GM18519 (cell line): ENCODE measurements at regions not wholly inside any gene's neighbourhood (a gene's known extent, or its start where the extent isn't known, plus 50 kb on each side); places are given as distances from the start of the nearest gene placed in this dataset.

Source experiments
- ATAC-seq: cut with Tn5 transposase; IDR thresholded peaks from one replicate; pipeline ENCODE4 v1.9.1; 2021; ENCODE audit warnings: mild to moderate bottlenecking, moderate library complexity; ENCODE audit not compliant: unreplicated experiment, low FRiP score

DNA sequence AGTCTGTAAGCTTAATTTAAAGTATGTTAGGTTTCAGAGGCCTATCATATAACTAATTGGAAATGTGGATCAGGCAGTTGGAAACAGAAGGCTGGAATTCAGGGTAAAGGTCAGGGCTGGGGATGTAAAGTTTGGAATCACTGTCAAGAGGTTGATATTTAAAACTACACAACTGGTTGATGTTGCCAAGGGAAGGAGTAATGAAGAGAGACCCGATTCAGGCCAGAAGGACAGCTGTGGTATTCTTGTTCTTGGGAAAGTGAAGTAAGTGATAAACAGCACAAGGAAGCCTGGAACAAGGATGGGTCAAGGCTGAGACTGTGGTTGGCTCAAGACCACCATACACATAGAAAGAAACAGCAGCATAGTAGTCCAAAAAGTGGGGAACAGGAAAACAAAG lies 654.2 kb downstream of the NTRK3 start:
- no peak for ATAC-seq

DNA sequence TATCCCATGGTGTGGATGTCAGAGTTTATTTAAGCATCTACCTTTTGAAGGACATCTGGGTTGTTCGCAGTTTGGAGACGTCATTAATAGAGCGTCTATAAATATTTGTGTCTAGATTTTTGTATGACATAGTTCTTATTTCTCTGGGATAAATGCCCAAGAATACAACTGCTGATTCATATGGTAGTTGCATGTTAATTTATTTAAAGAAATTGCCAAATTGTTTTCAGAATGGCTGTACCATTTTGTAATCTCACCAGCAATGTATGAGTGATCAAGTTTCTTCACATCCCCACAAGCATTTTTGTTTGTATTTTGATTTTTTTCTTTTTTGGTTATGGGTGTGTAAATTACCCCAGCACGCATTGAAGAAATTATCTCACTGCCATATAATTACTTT lies 656.9 kb downstream of the NTRK3 start:
- ATAC-seq: no peak

DNA sequence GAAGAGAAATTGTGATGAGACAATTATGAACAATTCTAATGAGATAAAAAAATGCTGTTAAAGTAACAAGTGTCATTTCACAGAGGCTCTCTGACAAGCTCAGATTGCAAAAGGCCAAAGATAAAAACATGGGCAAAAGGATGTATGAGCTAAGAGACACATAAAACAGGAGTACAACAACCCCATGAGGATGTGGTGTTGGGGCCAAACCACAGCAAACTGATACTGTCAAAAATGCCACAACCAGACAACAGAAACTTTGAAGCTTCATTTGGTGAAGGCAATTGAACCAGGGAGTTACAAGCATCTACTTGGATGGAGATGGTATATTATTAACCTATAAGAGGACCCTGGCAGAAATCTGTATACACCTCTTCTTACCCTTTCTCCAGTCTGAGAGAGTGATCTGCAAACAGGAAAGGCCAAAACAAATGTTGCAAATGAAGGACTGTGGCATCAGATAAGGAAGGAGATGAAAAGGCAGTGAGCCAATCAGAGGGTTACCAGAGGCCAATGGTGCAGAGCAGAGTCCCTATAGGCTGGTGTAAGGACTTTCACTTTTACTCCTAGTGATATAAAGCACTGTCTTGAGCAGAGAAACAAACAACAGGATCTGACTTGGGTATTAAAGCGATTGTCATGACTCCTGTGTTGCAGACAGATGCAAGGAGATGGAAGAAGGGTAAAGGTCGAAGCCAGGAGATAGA lies 659.0 kb downstream of the NTRK3 start:
- ATAC-seq: no peak

DNA sequence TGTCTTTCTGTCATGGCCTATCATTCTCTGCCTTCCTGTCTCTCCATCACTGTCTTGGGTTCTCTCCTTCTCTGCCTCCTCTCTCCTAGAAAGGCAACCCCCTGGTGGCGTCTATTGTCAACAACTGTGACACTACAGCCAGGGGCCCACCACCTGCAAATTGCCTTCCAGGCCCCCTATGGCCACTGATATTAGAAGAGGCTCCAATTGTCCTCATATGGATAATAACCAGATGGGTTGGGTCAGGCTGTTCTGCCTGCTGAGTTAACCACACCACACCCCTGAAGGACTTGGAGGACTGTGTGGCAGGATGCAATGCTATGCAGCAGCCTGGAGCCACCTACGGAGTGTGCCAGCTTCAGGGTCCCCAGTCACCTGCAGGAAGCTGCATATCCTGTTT lies 665.0 kb downstream of the NTRK3 start:
- no peak for ATAC-seq

DNA sequence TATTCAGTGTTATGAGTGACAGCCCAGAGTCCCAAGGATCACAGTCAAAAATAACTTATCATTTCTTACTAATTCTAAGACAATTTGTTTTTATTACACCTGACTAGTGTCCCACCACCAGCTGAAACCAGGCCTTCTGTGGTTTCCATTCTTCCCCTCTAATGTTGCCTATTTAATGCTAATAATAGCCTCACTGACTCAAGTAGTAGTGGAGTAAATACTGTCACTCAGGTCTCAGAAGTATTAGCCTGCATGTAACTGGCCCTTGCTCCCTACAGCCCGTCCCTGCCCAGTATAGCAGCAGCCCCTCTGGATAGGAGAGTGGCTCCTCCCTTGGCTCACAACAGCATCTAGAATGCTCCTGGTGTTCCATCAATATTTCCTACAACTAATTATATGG lies 665.5 kb downstream of the NTRK3 start:
- ATAC-seq: no peak

DNA sequence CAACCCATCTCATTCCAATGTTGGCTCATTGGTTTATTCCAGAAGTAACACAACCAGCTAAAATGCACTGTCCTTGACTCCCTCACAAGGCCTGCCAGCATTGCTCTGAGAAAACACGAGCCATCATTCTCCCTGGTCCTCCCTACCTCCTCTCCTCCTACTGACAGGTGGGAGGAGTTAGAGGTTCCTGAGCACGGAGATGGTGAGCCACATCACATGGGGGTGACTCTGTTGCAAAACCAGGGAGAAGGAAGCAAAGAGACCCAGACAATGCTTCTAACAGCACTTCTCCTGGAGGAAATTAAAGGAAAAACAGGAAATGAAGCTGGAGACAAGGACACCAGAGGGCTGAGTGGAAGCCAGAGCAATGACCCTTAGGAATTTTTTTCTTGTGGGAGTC lies 667.4 kb downstream of the NTRK3 start:
- ATAC-seq: no peak

DNA sequence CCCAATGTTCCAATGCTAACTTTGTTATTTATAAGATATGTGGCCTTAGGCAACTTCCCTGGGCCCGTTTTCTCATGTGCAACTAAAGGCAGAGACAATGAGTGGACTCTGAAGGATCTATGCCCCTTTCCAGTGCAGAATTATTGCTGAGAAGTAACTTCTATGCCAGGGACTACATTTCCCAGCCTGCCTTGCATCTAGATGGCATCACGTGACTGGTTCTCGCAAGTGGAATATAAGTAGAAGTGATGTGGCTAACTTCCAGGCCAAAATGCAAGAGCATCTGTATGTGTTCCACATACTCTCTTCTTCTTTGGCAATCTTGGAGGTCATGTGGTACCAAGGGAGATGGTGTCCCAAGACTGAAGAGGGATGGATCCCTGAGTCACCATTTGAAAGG lies 674.4 kb downstream of the NTRK3 start:
- no peak for ATAC-seq

DNA sequence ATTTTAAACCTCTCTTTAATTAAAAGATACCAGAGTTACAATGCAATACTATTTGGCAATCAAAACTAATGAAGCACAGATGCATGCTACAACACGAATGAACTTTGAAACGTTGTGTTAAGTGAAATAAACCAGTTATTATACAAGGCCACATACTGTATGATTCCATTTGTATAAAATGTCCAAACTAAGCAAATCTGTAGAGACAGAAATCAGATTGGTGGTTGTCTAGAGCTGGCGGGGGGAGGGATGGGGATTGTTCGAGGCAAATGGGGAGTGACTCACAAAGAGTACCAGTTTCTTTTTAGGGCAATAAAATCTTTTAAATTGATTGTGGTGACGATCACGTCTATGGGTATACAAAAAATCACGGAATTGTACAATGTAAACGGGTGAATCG lies 677.0 kb downstream of the NTRK3 start:
- ATAC-seq: no peak

DNA sequence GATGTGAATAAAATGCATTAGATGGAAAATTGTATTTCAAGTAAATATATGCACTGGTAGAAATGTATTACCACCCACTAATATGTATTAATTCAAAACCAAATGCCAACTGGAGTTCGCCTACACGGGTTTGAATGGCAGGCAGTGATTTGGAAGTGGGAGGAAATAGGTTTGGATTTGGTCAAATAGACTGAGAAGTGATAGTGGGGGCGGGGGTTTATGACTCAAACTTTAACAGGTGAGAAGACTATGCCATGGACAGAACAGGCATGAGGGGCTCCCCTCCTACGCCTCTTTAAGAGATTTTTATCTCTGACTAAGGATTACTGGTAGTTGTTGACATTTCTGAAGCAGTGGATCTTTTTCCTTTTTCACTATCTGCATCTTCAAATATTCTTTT lies 677.8 kb downstream of the NTRK3 start:
- no peak for ATAC-seq

DNA sequence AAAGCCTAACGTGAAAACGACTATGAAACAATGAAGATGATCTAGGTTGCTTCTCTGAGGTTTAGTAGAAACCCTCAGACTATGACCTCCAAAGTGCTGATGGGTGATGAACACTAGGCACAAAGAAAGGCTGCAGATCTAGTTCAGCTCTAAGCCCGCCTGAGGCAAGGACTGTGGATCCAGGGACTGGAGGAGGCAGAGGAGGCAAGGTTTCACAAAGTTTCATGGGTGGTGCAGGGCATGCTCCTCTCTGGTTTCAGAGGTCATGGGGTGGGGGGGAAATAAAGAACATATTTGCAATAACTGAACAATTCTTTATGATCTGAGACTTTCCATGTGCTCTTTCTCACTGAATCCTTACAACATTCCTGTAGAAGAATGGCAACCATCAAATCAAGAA lies 679.2 kb downstream of the NTRK3 start:
- ATAC-seq: no peak

DNA sequence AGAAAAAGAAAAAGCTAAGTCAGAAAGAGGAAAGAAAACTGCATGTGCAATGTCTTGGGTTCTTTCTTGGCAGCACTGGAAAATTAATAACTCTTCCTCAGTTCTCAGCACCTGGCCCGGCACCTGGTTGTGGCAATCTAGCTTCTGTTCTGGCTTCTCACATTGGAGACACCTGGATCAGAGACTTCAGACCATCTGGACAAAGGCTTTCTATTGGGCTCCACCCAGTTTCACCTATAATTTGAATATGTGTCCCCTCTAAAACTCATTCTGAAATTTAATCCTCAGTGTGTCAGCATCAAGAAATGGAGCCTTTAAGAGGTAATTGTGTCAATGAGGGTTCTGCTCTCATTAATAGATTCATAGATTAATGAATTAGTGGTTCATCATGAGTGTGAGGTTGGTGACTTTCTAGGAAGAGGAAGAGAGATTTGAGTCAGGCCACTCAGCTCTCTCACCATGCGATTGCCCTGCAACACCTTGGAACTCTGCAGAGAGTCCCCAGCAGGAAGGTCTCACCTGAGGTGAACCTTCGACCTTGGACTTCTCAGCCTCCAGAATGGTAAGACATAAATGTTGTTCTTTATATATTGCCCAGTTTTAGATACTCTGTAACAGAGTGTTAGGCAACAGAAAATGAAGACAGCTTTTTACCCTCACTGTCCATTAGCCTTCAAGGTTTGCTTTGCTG lies 679.9 kb downstream of the NTRK3 start:
- no peak for ATAC-seq

DNA sequence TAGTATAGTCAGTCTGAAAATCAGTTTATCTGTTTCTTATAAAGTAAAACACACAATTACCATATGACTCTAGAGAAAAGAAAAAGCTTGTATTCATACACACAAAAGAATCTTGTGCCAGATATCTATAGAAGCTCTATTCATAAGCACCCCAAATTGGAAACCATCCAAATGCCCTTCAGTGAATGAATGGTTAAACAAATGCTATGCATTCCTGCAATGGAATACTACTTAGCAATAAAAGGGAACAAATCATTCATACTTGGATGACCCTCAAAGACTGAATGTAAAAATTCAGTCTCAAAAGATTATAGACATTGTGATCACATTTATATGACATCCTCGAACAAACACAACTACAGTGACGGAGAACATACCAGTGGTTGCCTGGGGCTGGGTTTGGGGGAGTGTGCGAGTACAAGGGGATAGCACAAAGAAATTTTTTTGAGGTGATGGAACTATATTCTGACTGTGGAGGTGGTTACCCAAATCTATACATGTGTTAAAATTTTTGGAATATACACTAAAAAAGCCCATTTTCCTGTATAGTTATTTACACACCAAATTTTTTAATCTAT lies 680.6 kb downstream of the NTRK3 start:
- ATAC-seq: no peak

DNA sequence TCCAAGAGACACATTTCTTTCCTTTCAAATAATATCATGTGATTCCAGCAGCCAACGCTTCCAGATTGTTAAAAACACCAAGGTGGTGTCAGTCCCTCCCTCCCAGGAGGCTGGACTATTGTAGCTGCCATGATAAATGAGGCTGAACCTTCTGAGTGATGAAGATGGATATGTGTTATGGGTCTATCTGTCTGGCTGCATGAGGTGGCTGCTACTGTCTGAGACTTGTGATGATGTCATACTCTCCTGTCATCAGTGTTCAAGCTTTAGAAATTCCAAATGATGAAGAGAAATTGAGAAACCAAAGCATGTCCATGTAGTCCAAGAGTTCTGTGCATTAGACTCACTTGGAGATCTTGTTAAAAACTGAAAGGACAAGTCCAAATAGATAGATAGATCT lies 683.0 kb downstream of the NTRK3 start:
- ATAC-seq: no peak

DNA sequence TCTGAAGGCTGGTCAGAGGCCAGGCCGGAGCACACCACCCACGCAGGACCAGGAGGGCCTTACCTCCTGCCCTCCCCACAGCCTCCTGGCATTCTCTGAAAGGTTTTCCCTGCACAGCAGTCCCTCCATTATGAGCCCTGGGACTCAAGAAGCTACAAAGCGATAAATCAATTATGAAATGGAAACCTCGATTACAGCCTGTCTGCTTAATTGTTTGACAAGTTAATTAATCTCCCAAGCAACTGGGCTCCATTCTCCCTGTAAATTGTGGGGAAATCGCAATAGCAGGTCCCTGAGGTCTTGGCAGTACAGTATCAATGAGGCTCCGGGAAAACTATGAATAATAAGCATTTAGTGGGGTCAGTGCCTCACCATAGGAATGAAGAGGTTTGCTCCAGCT lies 683.5 kb downstream of the NTRK3 start:
- ATAC-seq: no peak

DNA sequence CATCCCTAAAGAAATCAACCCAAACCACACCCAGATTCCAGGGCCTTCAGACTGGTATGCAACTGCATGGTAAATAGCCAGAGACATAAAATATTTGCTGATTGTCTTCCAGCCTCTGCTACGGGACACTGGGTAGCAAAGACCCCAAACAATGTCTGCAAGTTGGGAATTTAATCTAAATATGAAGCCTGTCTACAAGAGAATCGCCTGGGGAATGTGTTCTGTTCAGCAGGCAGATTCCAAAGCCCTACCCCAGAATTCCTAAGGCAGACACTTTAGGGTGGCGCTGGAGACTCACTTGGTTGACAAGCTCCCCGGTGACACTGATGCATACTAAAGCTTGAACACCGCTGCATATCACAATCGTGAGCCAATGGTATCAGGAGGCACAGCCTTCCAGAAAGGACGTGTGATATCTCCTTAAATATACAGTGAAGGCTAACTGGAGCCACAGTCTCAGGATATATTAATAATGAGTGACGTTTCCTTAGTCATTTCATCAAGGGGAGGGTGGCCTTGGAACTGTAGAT lies 684.1 kb downstream of the NTRK3 start:
- ATAC-seq: no peak

DNA sequence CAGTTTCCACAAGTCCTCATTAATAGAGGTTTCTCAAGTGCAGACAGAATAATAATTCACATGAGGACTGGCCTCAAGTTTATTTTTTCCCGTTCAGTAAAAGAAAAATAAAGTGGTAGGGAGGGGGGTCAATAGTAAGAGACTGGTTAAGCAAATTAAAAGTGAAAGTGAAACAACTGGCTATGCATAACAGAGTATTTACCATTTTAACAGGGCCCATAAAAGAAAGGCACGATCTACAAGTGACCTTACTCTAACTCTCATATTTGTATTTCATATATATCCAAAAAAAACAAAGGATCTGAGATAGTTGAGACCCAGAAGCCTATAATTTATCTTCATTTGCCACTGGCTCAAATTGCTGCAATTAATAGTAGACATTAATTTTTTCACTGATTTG lies 686.3 kb downstream of the NTRK3 start:
- ATAC-seq: no peak

DNA sequence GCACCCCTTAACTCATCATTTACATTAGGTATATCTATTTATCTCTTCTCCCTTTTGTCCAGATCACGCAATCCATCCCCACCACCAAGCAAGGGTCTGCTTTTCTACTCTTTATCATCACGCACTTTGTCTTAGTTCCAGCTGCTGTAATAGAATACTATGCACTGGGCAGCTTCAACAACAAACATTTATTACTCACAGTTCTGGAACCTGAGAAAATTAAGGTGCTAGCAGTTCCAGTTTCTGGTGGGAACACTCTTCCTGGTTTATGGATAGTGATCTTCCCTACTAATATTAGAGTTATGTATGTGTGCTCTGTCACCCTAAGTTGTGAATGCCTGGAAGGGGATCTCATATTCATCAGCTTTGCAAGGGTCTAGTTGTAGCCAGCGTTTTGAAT lies 687.0 kb downstream of the NTRK3 start:
- no peak for ATAC-seq

DNA sequence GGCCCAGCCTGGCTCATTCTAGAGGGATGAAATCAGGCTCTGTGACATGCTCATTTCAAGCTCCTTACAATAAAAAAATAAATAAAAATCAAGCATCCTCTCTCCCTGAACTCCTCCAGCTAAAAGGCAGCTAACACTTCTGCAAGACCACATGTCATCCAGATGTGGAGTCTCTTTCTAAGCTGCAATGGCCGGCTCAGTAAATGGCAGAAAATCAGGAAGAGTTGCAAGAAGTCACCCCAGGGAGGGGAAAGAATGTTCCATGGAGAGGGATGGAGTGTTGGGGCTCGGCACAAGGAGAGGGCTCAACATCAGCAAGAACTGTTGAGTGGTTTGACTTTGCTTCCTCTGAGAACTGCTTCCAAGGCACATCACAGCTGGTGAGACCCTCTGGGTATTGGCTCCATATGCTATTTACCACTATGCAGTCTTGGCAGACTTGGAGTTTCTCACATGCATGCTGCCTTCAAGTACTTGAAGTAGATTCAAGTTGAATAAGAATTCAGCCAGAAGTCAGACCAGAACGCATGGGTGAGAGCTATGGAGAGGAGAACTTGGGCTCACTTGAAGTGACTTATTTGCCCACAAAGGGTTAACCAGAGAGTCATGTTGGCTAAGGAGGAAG lies 689.0 kb downstream of the NTRK3 start:
- no peak for ATAC-seq

DNA sequence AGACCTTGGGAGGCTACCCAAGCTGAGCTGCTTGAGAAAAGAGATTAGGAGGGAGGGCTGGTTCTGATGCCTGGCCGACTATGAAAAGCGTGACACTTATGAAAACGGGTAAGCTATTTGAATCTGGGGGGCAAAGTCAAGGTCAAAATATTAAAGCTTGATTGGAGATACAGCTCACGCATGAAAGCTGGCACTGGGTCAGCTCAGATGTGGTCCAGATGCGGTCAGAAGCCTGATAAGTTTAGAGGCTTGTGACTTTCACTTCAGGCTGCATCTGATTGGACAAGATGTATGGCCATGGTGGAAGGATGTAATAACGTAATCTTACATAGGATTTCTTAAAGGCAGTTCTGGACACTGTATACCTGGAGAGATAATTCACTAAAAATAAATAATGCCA lies 690.3 kb downstream of the NTRK3 start:
- no peak for ATAC-seq

DNA sequence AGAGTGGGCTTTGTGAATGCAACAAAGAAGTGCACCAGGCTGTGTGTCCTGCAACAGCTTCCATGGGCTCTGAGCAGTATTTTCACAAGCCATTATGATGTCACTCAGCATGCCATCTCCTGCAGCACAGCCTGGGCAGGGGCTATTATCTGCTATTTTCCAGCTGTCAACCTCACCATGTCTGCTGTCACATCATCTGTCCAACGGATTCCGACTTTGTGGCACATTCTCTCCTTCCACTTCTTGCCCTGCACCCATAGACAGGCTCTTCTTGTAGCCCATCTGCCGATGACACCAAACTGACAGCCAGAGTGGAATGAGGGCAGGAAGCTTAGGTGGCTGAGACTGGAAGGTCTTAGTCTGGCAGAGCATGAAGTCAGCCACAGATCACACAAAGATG lies 691.9 kb downstream of the NTRK3 start:
- ATAC-seq: no peak

DNA sequence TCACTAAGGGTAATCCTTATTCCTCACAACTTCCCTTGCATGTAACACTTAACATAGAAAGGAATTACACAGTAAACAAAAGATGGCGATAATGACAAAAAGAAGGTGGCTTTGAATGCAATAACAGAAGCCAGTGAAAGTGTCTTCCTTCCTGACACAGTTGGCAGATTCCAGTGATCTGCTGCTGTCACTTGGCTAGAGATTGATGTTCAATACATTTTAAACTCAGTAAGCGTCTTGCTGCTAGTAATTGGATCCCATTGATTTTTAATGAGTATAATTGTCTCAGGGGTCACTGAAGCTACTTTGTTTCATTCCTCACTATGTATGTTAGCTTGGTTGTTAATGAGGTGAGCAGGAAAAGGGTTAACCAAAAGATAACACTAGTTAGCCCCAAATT lies 692.7 kb downstream of the NTRK3 start:
- ATAC-seq: no peak
